CD4-positive, alpha-beta T cell treated with Interleukin-6 at 100 ng/mL for 8 hours (primary cell): ENCODE measurements at regions not wholly inside any gene's neighbourhood (a gene's known extent, or its start where the extent isn't known, plus 50 kb on each side); places are given as distances from the start of the nearest gene placed in this dataset.
"Not testable (repeated sequence)": the region's sequence is repeated elsewhere in the genome, so short reads cannot be mapped to it uniquely, and the experiment has no call there.

ENCODE experiments used
- DNase-seq: peaks from one replicate; pipeline ENCODE4 v3.0.0-alpha.2; 2020; ENCODE audit warnings: mixed read lengths, low spot score

GRCh38 chr6:118719351-118720124 lies 68.1 kb upstream of the CEP85L start:
- DNase-seq, result peak; percentile 48

GRCh38 chr6:118718903-118719302 lies 67.5 kb upstream of the CEP85L start:
- no peak for DNase-seq

DNA sequence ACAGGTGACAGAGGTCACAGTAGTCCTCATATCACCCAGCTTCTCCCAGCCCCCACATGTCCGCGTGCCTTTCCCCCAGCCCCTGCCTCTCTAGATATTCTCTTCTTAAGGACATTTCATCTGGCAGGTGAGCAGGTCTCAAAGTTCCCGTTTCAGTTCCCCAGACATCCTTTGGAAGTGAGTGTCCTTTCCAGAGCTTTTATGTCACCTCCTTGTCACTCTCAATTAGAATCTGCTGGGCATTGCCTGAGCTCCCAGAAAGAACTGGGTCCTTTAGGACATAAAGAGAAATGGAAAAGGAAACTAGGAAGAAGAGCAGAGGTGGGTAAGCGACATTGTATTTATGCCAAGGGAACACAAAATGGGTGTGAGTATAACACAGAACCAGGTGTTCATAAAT lies 66.9 kb upstream of the CEP85L start:
- DNase-seq, result no peak

GRCh38 chr6:118717106-118717505 lies 65.7 kb upstream of the CEP85L start:
- no peak for DNase-seq

GRCh38 chr6:118715907-118716306 lies 64.5 kb upstream of the CEP85L start:
- DNase-seq, result not testable (repeated sequence)

GRCh38 chr6:118715376-118715775 lies 64.0 kb upstream of the CEP85L start:
- DNase-seq, result no peak

DNA sequence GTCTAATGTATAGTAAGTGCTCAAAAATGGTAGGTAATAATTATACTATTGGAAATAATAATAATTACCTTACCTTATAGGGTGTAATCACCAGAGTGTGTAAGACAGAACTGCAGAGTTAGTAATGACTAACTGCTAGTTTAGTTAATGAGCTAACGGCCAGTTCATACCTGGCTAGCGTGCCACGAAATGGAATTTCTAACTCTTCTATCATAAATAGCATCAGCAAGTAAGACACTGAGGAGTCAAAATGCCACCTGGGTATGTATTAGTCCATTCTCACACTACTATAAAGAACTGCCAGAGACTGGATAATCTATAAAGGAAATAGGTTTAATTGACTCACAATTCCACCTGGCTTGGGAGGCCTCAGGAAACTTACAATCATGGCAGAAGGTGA lies 63.4 kb upstream of the CEP85L start:
- DNase-seq, result no peak

DNA sequence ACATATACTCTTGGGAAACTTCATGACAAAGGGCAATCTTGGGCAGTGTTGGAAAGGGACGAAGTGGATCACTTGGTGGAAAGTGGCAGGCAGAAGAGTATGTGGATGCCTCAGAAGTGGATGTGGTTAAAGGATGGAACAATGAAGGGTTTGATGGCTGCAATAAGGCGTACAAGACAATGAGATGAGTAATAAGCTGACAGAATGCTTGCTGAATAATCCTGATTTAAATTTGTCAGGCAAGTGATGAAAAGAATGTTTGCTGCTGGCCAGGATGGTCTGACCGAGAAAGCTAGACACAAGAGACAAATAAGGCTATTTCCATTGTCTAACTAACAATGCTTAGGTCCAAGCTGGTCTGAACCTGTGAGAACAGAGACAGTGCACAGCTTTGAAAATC lies 61.6 kb upstream of the CEP85L start:
- DNase-seq, result no peak

DNA sequence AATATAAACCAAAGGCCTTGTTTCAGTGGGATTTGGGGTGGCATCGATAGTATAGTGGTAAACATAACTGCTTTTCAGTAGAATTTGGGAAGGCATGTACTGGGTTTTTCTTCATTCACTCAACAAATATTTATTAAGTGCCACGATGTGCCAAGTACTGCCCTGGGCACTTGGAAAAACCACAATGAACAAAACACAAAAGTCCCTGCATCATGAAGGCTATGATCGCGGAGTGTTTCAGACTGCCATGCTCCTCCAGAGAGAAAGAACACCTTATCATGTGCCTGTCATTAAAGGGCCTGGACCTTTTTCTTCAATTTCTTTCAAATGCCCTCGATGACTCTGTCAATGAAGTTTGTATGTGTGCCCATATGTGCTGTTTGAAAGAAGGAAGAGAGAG lies 59.2 kb upstream of the CEP85L start:
- DNase-seq, result no peak

- DNase-seq, result peak; percentile 88
Observed at GRCh38 chr6:118709859-118710350, 58.5 kb upstream of the CEP85L start.

DNA sequence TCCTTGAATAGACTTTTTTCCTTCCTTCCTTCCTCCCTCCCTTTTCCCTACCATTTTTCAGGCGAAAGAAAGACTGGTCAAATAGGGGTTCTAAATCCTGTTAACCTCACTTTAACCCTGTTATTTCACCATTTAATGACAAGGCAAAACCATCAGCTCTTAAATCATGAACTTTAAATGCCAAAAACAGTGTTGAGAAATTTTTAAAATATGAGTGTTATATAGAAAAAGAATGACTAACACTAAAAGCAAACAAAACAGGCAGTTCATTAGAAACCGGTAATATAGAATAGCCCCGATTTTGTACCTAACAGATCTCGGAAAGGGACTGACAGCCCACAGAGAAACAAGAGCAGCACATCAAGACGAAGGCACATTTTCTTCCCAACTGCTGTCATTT lies 57.4 kb upstream of the CEP85L start:
- no peak for DNase-seq

DNA sequence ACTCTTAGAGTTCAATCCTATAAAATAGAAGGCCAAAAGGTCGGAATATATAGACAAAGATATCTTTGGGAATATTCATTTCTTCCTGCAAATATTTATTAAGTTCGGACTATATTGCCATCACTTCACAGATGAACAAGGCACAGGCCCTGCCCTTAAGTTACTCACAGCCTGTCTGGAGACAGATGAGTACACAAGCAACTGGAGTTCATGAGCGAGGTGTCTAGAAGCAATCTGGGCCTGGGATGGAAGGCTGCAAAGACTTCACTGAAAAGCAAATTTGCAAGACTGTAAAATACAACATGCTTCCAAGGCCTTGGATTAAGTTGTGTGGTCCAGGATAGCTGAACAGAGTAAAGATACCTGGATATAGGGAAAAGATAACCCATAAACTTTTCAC lies 56.7 kb upstream of the CEP85L start:
- peak; percentile 14 for DNase-seq

DNA sequence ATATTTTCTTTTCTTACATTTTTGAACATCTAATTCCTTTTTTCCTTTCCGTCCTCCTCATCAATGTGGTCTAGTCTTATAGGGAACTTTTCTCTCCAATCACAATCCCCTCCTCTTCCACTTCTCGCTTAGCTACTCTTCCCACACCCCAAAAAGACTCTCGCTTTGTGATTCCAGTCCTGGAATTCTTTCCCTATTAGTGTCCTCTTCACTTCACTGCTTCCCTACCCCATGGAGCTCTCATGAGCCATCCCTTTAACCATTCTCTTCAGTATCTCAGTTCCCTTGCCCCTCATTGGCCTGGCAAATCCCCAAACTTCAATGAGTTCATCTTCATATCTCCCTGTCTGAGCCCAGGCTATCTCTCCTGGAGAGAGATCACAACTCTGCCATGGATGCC lies 55.3 kb upstream of the CEP85L start:
- DNase-seq, result no peak

DNA sequence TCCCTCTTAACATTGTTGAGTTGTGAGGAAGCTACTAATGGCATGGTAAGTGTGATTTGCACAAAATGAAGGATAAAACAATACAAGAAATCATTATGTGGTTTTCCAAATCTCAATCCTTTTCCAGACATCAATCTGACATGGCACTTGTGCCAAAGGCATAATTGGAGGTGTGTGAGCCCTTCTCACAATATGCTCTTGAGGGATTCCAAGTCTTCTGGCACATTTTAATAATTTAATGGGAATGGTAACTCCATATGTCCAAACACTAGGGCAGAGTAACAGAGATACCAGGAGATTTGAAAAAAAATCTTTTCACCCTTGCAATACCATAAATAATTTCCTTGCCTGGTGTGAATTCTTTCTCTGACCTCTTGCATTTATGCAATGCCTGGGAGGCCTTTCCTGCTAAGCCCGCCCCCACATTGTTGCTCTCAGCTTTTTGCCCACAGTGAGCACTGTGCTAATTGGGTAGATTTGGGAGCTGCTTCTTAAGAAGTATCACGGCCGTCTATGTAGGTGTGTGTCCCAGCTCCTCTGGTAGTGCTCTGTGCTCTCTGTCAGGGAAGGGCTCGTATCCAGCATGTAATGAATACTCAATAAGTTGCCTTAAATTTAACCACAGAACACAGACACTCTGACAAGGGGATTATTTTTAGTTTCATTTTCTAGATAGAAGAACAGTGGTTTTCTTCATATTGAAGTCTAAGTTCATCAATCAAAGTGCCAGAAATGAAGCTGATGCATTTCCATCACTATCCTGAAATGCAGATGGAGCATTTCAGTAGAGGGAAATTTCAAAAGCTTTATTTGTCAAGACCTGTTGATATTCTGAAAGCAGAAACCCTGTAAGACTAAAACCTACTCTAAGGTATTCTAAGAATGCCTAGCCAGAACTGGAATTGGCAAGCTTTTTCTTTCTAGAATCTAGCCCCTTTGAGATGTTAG lies 54.4 kb upstream of the CEP85L start:
- DNase-seq, result no peak

- no peak for DNase-seq
Observed at GRCh38 chr6:118704915-118705314, 53.5 kb upstream of the CEP85L start.

DNA sequence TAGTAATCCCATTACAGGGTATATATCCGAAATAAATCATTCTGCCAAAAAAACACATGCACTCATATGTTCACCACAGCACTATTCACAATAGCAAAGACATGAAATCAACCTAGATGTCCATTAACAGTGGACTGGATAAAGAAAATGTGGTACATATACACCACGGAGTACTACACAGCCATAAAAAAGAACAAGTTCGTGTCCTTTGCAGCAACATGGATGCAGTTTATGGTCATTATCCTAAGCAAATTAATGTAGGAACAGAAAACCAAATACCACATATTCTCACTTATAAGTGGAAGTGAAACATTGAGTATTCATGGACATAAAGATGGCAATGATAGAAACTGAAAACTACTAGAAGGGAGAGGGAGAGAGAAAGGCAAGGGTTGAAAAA lies 49.9 kb upstream of the CEP85L start:
- DNase-seq, result not testable (repeated sequence)
